HEK293 (cell line): ENCODE measurements at regions not wholly inside any gene's neighbourhood (a gene's known extent, or its start where the extent isn't known, plus 50 kb on each side); places are given as distances from the start of the nearest gene placed in this dataset.

Experiments
- CTCF ChIA-PET: fragments of 350-600 bp; formaldehyde crosslinking; extraction: SDS; loops from one replicate; lab custom pipeline; 2021; ENCODE audit warnings: antibody characterized with exemption; lab: Yijun Ruan, JAX
- POLR2A ChIA-PET: fragments of 300-600 bp; formaldehyde crosslinking; extraction: SDS; loops from one replicate; lab custom pipeline; 2020; ENCODE audit warnings: antibody characterized with exemption, inconsistent platforms; lab: Yijun Ruan, JAX
- H3K27ac ChIP-seq: fragments of 200-500 bp; sonication (Bioruptor generic); 2 replicates; pipeline ENCODE4 v1.5.1; 2014; ENCODE audit warnings: low read depth, low read length, control low read depth, inconsistent platforms; ENCODE audit errors: extremely low read depth
- H3K36me3 ChIP-seq, 2 experiments: fragments of 200-500 bp in 1 of 2; sonication (Bioruptor generic) in 1 of 2; 1 replicate in 1 of 2; 2 replicates in 1 of 2; pipeline ENCODE4 v1.5.1; 2014 to 2017; ENCODE audit warnings: inconsistent platforms in 2 of 2, low read length in 2 of 2; ENCODE audit not compliant: control insufficient read depth in 2 of 2, insufficient read depth in 1 of 2
- H3K4me1 ChIP-seq: fragments of 200-500 bp; sonication (Bioruptor generic); 2 replicates; pipeline ENCODE4 v1.5.1; 2014; ENCODE audit warnings: mild to moderate bottlenecking, low read length, inconsistent platforms; ENCODE audit not compliant: control insufficient read depth, insufficient read depth
- H3K4me3 ChIP-seq: 2 replicates; pipeline ENCODE4 v1.5.1; 2011; ENCODE audit warnings: low read depth, mild to moderate bottlenecking, control low read depth, low read length, moderate library complexity
- H3K9me3 ChIP-seq: fragments of 200-500 bp; sonication (Bioruptor generic); 2 replicates; pipeline ENCODE4 v1.5.1; 2014; ENCODE audit warnings: low read depth, low read length, inconsistent platforms; ENCODE audit not compliant: control insufficient read depth, insufficient read depth
- EGR2 ChIP-seq: fragments of 450-650 bp; formaldehyde crosslinking; IDR thresholded peaks from 2 replicates; pipeline ENCODE4 v1.5.1; 2016; ENCODE audit warnings: low read depth, missing biosample characterization, missing genetic modification characterization
- GLI2 ChIP-seq: fragments of 450-650 bp; formaldehyde crosslinking; IDR thresholded peaks from 2 replicates; pipeline ENCODE4; 2017; ENCODE audit warnings: missing biosample characterization, missing genetic modification characterization, low read depth, borderline replicate concordance
- GLIS2 ChIP-seq: fragments of 450-650 bp; formaldehyde crosslinking; IDR thresholded peaks from 2 replicates; pipeline ENCODE4 v1.5.1; 2016; ENCODE audit warnings: missing biosample characterization, missing genetic modification characterization
- KLF1 ChIP-seq: fragments of 450-650 bp; formaldehyde crosslinking; IDR thresholded peaks from 2 replicates; pipeline ENCODE4 v1.5.1; 2016; ENCODE audit warnings: missing biosample characterization, missing genetic modification characterization
- PRDM2 ChIP-seq: fragments of 450-650 bp; formaldehyde crosslinking; IDR thresholded peaks from 2 replicates; pipeline ENCODE4 v1.5.1; 2016; ENCODE audit warnings: missing biosample characterization, missing genetic modification characterization, borderline replicate concordance
- SETDB1 ChIP-seq: IDR thresholded peaks from one replicate; pipeline ENCODE4 v1.6.1; 2017; ENCODE audit warnings: mild to moderate bottlenecking, low read length, moderate library complexity, mixed read lengths; ENCODE audit not compliant: insufficient read length
- SP2 ChIP-seq: fragments of 450-650 bp; formaldehyde crosslinking; IDR thresholded peaks from 2 replicates; pipeline ENCODE4 v1.5.1; 2016; ENCODE audit warnings: missing biosample characterization, missing genetic modification characterization
- YY2 ChIP-seq: fragments of 450-650 bp; formaldehyde crosslinking; IDR thresholded peaks from 2 replicates; pipeline ENCODE4 v1.5.1; 2016; ENCODE audit warnings: missing biosample characterization, missing genetic modification characterization
- ZBTB49 ChIP-seq: fragments of 450-650 bp; formaldehyde crosslinking; IDR thresholded peaks from 2 replicates; pipeline ENCODE4 v1.5.1; 2016; ENCODE audit warnings: missing biosample characterization, missing genetic modification characterization, low read depth
- ZNF26 ChIP-seq: fragments of 450-650 bp; formaldehyde crosslinking; IDR thresholded peaks from 2 replicates; pipeline ENCODE4 v1.5.1; 2016; ENCODE audit warnings: missing biosample characterization, missing genetic modification characterization
- ZNF324 ChIP-seq: fragments of 450-650 bp; formaldehyde crosslinking; IDR thresholded peaks from 2 replicates; pipeline ENCODE4 v1.5.1; 2016; ENCODE audit warnings: missing biosample characterization, missing genetic modification characterization
- ZNF548 ChIP-seq: fragments of 450-650 bp; formaldehyde crosslinking; IDR thresholded peaks from 2 replicates; pipeline ENCODE4 v1.5.1; 2016; ENCODE audit warnings: missing biosample characterization, missing genetic modification characterization
- TF ChIP-seq, protein P1 (sequence below): fragments of 450-650 bp; formaldehyde crosslinking; IDR thresholded peaks from 2 replicates; pipeline ENCODE4 v1.5.1; 2016; ENCODE audit warnings: missing biosample characterization, missing genetic modification characterization

GRCh38 chr12:126807312-126807865 is 1459.6 kb upstream of the TMEM132C start (continued):
- TF ChIP-seq SETDB1 (no peak), ZNF548 (tag by site-specific recombination) (no peak), SP2 (tag by site-specific recombination) (no peak), PRDM2 (no peak)

DNA sequence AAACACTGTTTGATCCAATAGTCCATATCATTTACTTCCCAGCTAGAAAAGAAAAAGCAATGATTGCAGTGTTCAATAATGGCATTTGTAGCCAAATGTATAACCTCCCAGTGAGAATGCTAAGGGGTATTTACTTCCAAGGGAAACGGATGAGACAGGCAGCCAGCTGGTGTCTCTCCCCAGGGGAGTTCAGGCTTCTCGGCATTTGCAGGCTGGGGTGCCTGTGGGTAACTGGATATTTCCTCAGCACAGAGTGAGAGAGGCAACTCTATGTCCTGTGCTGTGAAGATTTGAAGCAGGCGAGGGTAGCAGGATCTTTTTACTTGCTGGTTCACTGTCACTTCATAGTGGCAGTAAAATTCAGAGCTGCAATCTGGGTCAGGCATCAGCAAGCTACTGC is 1455.6 kb upstream of the TMEM132C start:
- no peaks in the 10 kb centered on the region for H3K4me1 ChIP-seq
- ChIA-PET CTCF (no interaction called here), POLR2A (no interaction called here)
- TF ChIP-seq KLF1 (tag by site-specific recombination) (no peak), YY2 (tag by site-specific recombination) (no peak), ZNF26 (tag by site-specific recombination) (no peak), ZNF324 (no peak), ZBTB49 (tag by site-specific recombination) (no peak), GLIS2 (tag by site-specific recombination) (no peak), EGR2 (tag by site-specific recombination) (no peak), GLI2 (no peak)
- TF ChIP-seq, protein P1, sequence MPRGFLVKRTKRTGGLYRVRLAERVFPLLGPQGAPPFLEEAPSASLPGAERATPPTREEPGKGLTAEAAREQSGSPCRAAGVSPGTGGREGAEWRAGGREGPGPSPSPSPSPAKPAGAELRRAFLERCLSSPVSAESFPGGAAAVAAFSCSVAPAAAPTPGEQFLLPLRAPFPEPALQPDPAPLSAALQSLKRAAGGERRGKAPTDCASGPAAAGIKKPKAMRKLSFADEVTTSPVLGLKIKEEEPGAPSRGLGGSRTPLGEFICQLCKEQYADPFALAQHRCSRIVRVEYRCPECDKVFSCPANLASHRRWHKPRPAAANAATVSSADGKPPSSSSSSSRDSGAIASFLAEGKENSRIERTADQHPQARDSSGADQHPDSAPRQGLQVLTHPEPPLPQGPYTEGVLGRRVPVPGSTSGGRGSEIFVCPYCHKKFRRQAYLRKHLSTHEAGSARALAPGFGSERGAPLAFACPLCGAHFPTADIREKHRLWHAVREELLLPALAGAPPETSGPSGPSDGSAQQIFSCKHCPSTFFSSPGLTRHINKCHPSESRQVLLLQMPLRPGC (tag by site-specific recombination), result no peak
- no peak overlapping the region for H3K27ac ChIP-seq
- no peak overlapping the region for H3K4me3 ChIP-seq
- H3K36me3 ChIP-seq, result no peaks in the 10 kb centered on the region
- H3K9me3 ChIP-seq, result no peaks in the 10 kb centered on the region
